K562 (cell line): ENCODE measurements at regions not wholly inside any gene's neighbourhood (a gene's known extent, or its start where the extent isn't known, plus 50 kb on each side); places are given as distances from the start of the nearest gene placed in this dataset.

Experiments used
- ATAC-seq: fragments of 200-7000 bp; cut with Tn5 transposase; 3 replicates; pipeline ENCODE4 v1.9.1; 2020; ENCODE audit warnings: moderate library complexity
- BruUV-seq: library from RNA; stranded (reverse); fragments of 400-500 nt; replicated peaks from 2 replicates; lab custom pipeline; 2021; lab: Mats Ljungman, UMichigan
- CTCF ChIA-PET: fragments of 300-600 bp; formaldehyde crosslinking; extraction: SDS; loops from one replicate; lab custom pipeline; 2021; ENCODE audit warnings: low intra/inter-chr PET ratio; lab: Yijun Ruan, JAX
- POLR2A ChIA-PET: fragments of 300-600, 350-650 bp; sonication (Branson Sonifier 250); formaldehyde crosslinking; extraction: SDS; loops from one replicate; lab custom pipeline; 2021; ENCODE audit warnings: antibody characterized with exemption, inconsistent platforms; lab: Yijun Ruan, JAX
- DNase-seq, 4 experiments: peaks; one replicate each; pipeline versions ENCODE4 v3.0.0 to v3.0.0-alpha.2; 2011 to 2018; ENCODE audit warnings: low spot score in 3 of 4, mixed read lengths in 3 of 4; ENCODE audit errors: extremely low read depth in 1 of 4
- FAIRE-seq: peaks from 2 replicates; lab custom pipeline; 2011; peaks lifted over from hg19 to GRCh38; lab: Jason Lieb, UNC
- H2AFZ ChIP-seq: 2 replicates; pipeline ENCODE4 v1.6.0; 2011; ENCODE audit warnings: low read depth, low read length, control low read depth, inconsistent platforms
- H3K27ac ChIP-seq: fragments of 200-600 bp; 3 replicates; pipeline ENCODE4 v1.8.0; 2011; ENCODE audit warnings: low read depth, mild to moderate bottlenecking, control low read depth, inconsistent platforms, low read length, moderate library complexity, mixed read lengths; ENCODE audit errors: extremely low read depth
- H3K27me3 ChIP-seq, 2 experiments: fragments of 300-600 bp in 1 of 2; 2 replicates in 1 of 2; 3 replicates in 1 of 2; pipeline versions ENCODE4 v1.6.0 to v1.8.0; 2011; ENCODE audit warnings: inconsistent platforms in 2 of 2, low read length in 2 of 2, mild to moderate bottlenecking in 1 of 2, mixed read lengths in 1 of 2, moderate library complexity in 1 of 2; ENCODE audit not compliant: control insufficient read depth in 2 of 2, insufficient read depth in 2 of 2
- H3K36me3 ChIP-seq: fragments of 300-600 bp; 3 replicates; pipeline ENCODE4 v1.8.0; 2011; ENCODE audit warnings: mild to moderate bottlenecking, low read length, inconsistent platforms; ENCODE audit not compliant: control insufficient read depth, insufficient read depth
- H3K4me1 ChIP-seq, 2 experiments: fragments of 200-600 bp in 1 of 2; replicated peaks in 1 of 2; 2 replicates in 1 of 2; 3 replicates in 1 of 2; pipeline versions ENCODE4 v1.5.1 to v1.8.0; 2011; ENCODE audit warnings: inconsistent platforms in 2 of 2, low read length in 2 of 2, mild to moderate bottlenecking in 1 of 2, mixed read lengths in 1 of 2, moderate library complexity in 1 of 2; ENCODE audit not compliant: control insufficient read depth in 2 of 2, insufficient read depth in 2 of 2
- H3K4me2 ChIP-seq: 2 replicates; pipeline ENCODE4 v1.6.1; 2011; ENCODE audit warnings: low read length, control low read depth, inconsistent platforms, mixed read lengths; ENCODE audit not compliant: insufficient read depth
- H3K4me3 ChIP-seq: fragments of 200-600 bp; sonication (generic), shearing (Covaris generic); 2 replicates; pipeline ENCODE4 v1.5.1; 2016; ENCODE audit warnings: control low read depth, inconsistent platforms
- H3K79me2 ChIP-seq: fragments of 200-600 bp; 3 replicates; pipeline ENCODE4 v1.8.0; 2011; ENCODE audit warnings: low read length, inconsistent platforms; ENCODE audit not compliant: control insufficient read depth, insufficient read depth
- H3K9ac ChIP-seq, 2 experiments: 2 replicates each; pipeline versions ENCODE4 v1.6.0 to v1.6.1; 2011; ENCODE audit warnings: low read depth in 2 of 2, low read length in 2 of 2, control low read depth in 1 of 2, inconsistent platforms in 1 of 2, mild to moderate bottlenecking in 1 of 2, mixed read lengths in 1 of 2; ENCODE audit not compliant: insufficient read depth in 1 of 2
- H3K9me1 ChIP-seq: one replicate; pipeline ENCODE4 v1.6.0; 2011; ENCODE audit warnings: inconsistent platforms, mild to moderate bottlenecking, low read length, moderate library complexity; ENCODE audit not compliant: control insufficient read depth, insufficient read depth
- H3K9me3 ChIP-seq: replicated peaks from 2 replicates; pipeline ENCODE4 v1.5.1; 2011; ENCODE audit warnings: low read depth, low read length, inconsistent platforms; ENCODE audit not compliant: control insufficient read depth, insufficient read depth
- H4K20me1 ChIP-seq: replicated peaks from 2 replicates; pipeline ENCODE4 v1.6.1; 2011; ENCODE audit warnings: low read length, inconsistent platforms, mixed read lengths; ENCODE audit not compliant: control insufficient read depth, insufficient read depth
- ARID1B ChIP-seq: fragments of 450-650 bp; IDR thresholded peaks from 2 replicates; pipeline ENCODE4 v1.6.1; 2016; ENCODE audit warnings: antibody characterized with exemption, mild to moderate bottlenecking, inconsistent platforms
- C11orf30 ChIP-seq: fragments of 450-650 bp; IDR thresholded peaks from 2 replicates; pipeline ENCODE4 v1.6.1; 2016; ENCODE audit warnings: low read depth, mild to moderate bottlenecking
- CBFA2T3 ChIP-seq: fragments of 450-650 bp; IDR thresholded peaks from 2 replicates; pipeline ENCODE4 v1.6.1; 2017
- DIDO1 ChIP-seq: fragments of 450-650 bp; IDR thresholded peaks from 2 replicates; pipeline ENCODE4 v1.6.1; 2016; ENCODE audit warnings: low read depth, missing biosample characterization, missing genetic modification characterization
- ELF4 ChIP-seq: fragments of 450-650 bp; formaldehyde crosslinking; IDR thresholded peaks from 2 replicates; pipeline ENCODE4 v1.4.0; 2022; ENCODE audit warnings: missing genetic modification characterization
- EWSR1 ChIP-seq: fragments of 450-650 bp; IDR thresholded peaks from 2 replicates; pipeline ENCODE4 v1.6.1; 2018; ENCODE audit warnings: borderline replicate concordance, mild to moderate bottlenecking, low read depth, moderate library complexity; ENCODE audit not compliant: partially characterized antibody
- GABPA ChIP-seq: fragments of 200-800 bp; sonication (Bioruptor generic); conservative IDR thresholded peaks from 2 replicates; pipeline ENCODE4 v1.6.1; 2016; ENCODE audit warnings: low read depth, missing genetic modification characterization, missing compliant biosample characterization
- MAFG ChIP-seq: fragments of 450-650 bp; conservative IDR thresholded peaks from 2 replicates; pipeline ENCODE4 v1.6.1; 2016; ENCODE audit warnings: missing genetic modification characterization, missing compliant biosample characterization
- MED1 ChIP-seq: sonication (generic); formaldehyde crosslinking; IDR thresholded peaks from 2 replicates; pipeline ENCODE4 v1.8.1; 2023; ENCODE audit warnings: missing genetic modification reagents, borderline replicate concordance
- NFE2 ChIP-seq: IDR thresholded peaks from 2 replicates; pipeline ENCODE4 v1.6.1; 2014; ENCODE audit warnings: antibody characterized with exemption, low read depth
- NONO ChIP-seq, 2 experiments: fragments of 200-400 bp in 1 of 2; fragments of 450-650 bp in 1 of 2; formaldehyde crosslinking in 1 of 2; IDR thresholded peaks; 2 replicates each; pipeline ENCODE4 v1.6.1; 2017; ENCODE audit warnings: low read depth in 2 of 2, mild to moderate bottlenecking in 2 of 2, moderate library complexity in 2 of 2, low read length in 1 of 2
- NUFIP1 ChIP-seq: fragments of 450-650 bp; IDR thresholded peaks from 2 replicates; pipeline ENCODE4 v1.6.1; 2018; ENCODE audit not compliant: partially characterized antibody
- SIRT6 ChIP-seq: IDR thresholded peaks from one replicate; pipeline ENCODE4 v1.6.1; 2012; ENCODE audit warnings: low read depth, mild to moderate bottlenecking, control low read depth, inconsistent platforms, low read length, moderate library complexity
- SMAD2 ChIP-seq: fragments of 150-350 bp; IDR thresholded peaks from 2 replicates; pipeline ENCODE4 v1.6.1; 2014; ENCODE audit warnings: low read depth, mild to moderate bottlenecking, low read length
- SMARCE1 ChIP-seq: fragments of 450-650 bp; IDR thresholded peaks from 2 replicates; pipeline ENCODE4 v1.7.1; 2016; ENCODE audit warnings: mild to moderate bottlenecking
- SOX6 ChIP-seq: fragments of 450-650 bp; IDR thresholded peaks from 2 replicates; pipeline ENCODE4 v1.6.1; 2014; ENCODE audit warnings: mild to moderate bottlenecking
- SRSF7 ChIP-seq: fragments of 200-400 bp; formaldehyde crosslinking; optimal IDR thresholded peaks from 2 replicates; pipeline ENCODE3; 2017; ENCODE audit warnings: mild to moderate bottlenecking, low read depth, low read length
- TAL1 ChIP-seq: fragments of 450-650 bp; IDR thresholded peaks from 2 replicates; pipeline ENCODE4 v1.6.1; 2016; ENCODE audit warnings: mild to moderate bottlenecking
- TCF3 ChIP-seq: sonication (generic); formaldehyde crosslinking; IDR thresholded peaks from 2 replicates; pipeline ENCODE4 v1.4.0; 2020; ENCODE audit warnings: mild to moderate bottlenecking, missing genetic modification reagents
- ZNF347 ChIP-seq: fragments of 450-650 bp; formaldehyde crosslinking; IDR thresholded peaks from 2 replicates; pipeline ENCODE4 v1.4.0; 2020; ENCODE audit warnings: low read depth, mild to moderate bottlenecking, moderate library complexity
- ZNF354B ChIP-seq: fragments of 250-450 bp; sonication (Bioruptor Pico); IDR thresholded peaks from 2 replicates; pipeline ENCODE4 v1.4.0; 2020
- ZNF398 ChIP-seq: fragments of 250-450 bp; sonication (Bioruptor Pico); IDR thresholded peaks from 2 replicates; pipeline ENCODE4 v1.8.0; 2021; ENCODE audit warnings: moderate library complexity, mild to moderate bottlenecking, inconsistent platforms
- ZNF436 ChIP-seq: fragments of 250-450, 450-650 bp; sonication (Bioruptor Pico); formaldehyde crosslinking; IDR thresholded peaks from 2 replicates; pipeline ENCODE4 v1.7.0; 2020; ENCODE audit warnings: mild to moderate bottlenecking
- ZNF785 ChIP-seq: fragments of 250-450 bp; sonication (Bioruptor Pico); IDR thresholded peaks from 2 replicates; pipeline ENCODE4 v1.4.0; 2020; ENCODE audit warnings: mild to moderate bottlenecking
- WGBS: fragments of 100-300 bp; shearing (Covaris generic); methylation state at CpG from one replicate; pipeline ENCODE4 v1.1.6; 2016; ENCODE audit warnings: low coverage, mixed read lengths; ENCODE audit not compliant: insufficient coverage; ENCODE audit errors: missing lambda C conversion rate; 5-methylcytosine and 5-hydroxymethylcytosine counted together
- in situ Hi-C: fragments of 300-500 bp; cut with MboI; formaldehyde crosslinking; loops from 4 replicates; pipeline ENCODE4 v1.15.0; 2018; ENCODE audit warnings: inconsistent platforms, mixed read lengths
- intact Hi-C: fragments of 100-400 bp; cut with micrococcal nuclease; formaldehyde crosslinking; loops from 2 replicates; pipeline ENCODE4 v1.14.2; 2022

GRCh38 chr14:65331652-65332051 is 80.9 kb upstream of the FUT8 start:
- no peaks in the 10 kb centered on the region for H4K20me1 ChIP-seq
- no peak for DNase-seq
- no peaks in the 10 kb centered on the region; a peak in 1 of 5 replicates for H3K4me1 ChIP-seq
- 8% methylated on average over 3 of the region's 3 CpGs for WGBS
- no peak overlapping the region for H3K4me2 ChIP-seq
- H2AFZ ChIP-seq: no peak overlapping the region
- no peaks in the 10 kb centered on the region for H3K9me3 ChIP-seq
- H3K4me3 ChIP-seq: no peak overlapping the region
- in situ Hi-C loops (no loop called here), intact Hi-C loops (no loop called here)
- no peak overlapping the region for H3K27ac ChIP-seq
- ChIA-PET POLR2A (interaction anchor here (0.7 to 1.3 kb wide), 2 partner anchors 13 to 129 kb away, joined by 3 to 4 read pairs; no protein-coding TSS in a partner anchor), CTCF (no interaction called here)
- H3K79me2 ChIP-seq: no peaks in the 10 kb centered on the region
- H3K9me1 ChIP-seq: no peaks in the 10 kb centered on the region
- ATAC-seq: no peak
- H3K27me3 ChIP-seq: no peaks in the 10 kb centered on the region
- no TSS peak for BruUV-seq
- H3K9ac ChIP-seq: no peak overlapping the region
- H3K36me3 ChIP-seq: no peaks in the 10 kb centered on the region
- FAIRE-seq: no peak
- TF ChIP-seq SMARCE1 (peak; percentile 31; the same call in 1 of the 2 replicates), CBFA2T3 (0 out of 2 replicates have a peak, but pooled peaks have one; percentile 13), NUFIP1 (no peak), ZNF436 (CRISPR knock-in tag) (no peak), SOX6 (peak; percentile 81), SRSF7 (no peak), ELF4 (CRISPR knock-in tag) (no peak), ZNF354B (CRISPR knock-in tag) (no peak), TCF3 (CRISPR knock-in tag) (0 out of 2 replicates have a peak, but pooled peaks have one; percentile 17), ARID1B (peak; percentile 74), ZNF785 (CRISPR knock-in tag) (no peak), MAFG (peak; percentile 56), ZNF347 (CRISPR knock-in tag) (no peak), DIDO1 (tag) (0 out of 2 replicates have a peak, but pooled peaks have one; percentile 18), NONO (IDR thresholded peaks at IDR 0.05; ENCODE audit: low read depth in 2 of 2, low read length in 1 of 2) (no peak), MED1 (CRISPR knock-in tag) (no peak), TAL1 (peak; percentile 44), NFE2 (peak; percentile 40; the same call in 1 of the 2 replicates), ZNF398 (no peak), EWSR1 (no peak), C11orf30 (peak; percentile 25; the same call in 1 of the 2 replicates), GABPA (tag) (no peak), SMAD2 (no peak), SIRT6 (no peak)
